HG02981 (cell line): ENCODE measurements at regions not wholly inside any gene's neighbourhood (a gene's known extent, or its start where the extent isn't known, plus 50 kb on each side); places are given as distances from the start of the nearest gene placed in this dataset.

Experiments
- ATAC-seq: cut with Tn5 transposase; IDR thresholded peaks from one replicate; pipeline ENCODE4 v1.9.1; 2021; ENCODE audit warnings: mild to moderate bottlenecking, moderate library complexity; ENCODE audit not compliant: unreplicated experiment

DNA sequence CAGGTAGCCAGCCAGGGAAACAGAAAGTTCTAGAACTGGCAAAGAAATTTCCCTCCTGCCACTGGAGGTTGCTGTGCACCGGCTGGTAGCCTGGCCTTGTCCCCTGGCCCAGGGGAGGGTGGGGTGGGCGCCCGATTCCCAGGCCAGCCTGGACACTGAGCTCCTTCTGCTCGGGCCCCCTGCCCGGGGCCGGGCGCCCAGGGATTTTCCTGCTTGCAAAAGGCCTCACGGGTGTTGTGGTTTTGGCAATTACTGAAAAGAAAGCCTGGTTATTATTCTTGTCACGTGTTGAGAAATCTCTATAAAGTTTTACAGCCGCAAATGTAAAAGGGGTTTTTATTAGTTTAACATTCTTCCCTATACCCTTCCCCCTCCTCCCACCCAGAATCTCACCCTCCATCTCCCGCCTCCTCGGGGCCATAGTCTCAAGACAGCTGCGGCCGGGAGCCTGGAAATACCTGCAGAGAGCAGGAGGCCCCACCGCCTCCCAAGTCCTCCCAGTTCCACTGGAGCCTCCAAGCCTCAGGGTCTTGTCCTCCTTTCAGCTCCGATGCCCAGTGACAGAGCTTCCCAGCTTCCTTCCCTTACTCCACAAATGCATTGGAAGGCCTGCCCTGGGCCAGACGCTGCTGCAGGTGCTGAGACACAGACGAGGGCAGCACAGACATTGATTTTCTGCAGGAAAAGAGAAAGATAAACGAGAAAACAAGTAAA is 1515.6 kb downstream of the TBC1D22A start:
- no peak for ATAC-seq

DNA sequence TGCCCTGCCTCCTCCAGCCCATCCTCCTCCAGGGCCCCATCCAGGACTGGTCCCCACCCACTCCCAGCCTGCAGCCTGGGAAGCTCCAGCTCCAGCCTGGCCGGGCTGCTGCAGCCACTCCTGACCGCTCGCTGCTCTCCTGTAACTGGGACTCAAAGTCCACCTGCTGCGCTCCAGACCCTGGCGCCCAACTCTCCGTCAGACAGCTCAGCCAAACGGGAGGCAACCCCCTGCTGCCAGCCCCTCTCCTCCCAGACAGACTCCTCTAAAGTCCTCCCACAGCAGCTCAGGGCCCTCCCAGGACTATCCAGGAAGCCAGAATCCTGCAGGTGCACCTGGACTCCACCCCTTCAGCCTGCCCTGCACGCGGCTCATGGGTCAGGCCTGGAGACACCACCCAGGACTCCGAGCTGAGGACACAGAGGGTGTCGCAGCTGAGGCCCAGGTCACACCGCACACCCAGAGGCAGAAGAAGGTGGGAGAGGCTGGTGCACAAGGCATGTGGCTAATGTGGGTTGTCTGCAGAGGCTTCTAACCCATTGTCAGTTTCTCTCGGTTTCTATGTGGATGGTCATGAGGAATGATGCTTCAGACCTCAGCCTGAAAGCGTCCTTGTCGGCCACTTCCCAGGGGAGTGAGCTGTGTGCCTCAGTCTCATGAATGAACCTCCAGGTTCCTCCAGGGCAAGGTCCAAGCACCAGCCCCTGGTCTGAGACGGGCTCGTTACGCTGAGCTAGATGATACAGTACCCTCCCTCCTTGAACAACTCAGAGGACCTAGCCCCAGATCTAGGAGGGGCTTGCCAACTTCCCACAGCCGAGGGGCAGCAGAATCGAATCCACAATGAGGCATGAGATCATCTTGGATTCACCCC is 1514.8 kb downstream of the TBC1D22A start:
- no peak for ATAC-seq

DNA sequence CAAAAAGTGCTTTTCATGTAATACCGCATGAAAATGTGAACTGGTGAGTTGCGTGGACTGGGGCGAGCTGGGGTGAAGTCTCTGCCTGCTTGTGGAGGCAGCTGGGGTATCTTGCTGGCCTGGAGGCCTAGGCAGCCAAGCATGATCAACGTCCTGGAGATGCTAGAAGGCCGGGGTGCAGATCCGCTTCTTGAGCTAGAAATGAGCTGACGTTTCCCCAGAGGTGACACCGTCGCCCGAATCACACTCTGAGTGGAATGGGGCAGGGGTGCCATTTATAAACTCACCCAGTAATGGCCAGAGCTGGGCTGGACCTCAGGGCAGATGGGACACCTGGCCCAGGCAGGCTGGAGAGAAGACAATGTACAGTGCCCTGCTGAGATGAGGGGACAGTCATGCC is 1513.0 kb downstream of the TBC1D22A start:
- no peak for ATAC-seq

DNA sequence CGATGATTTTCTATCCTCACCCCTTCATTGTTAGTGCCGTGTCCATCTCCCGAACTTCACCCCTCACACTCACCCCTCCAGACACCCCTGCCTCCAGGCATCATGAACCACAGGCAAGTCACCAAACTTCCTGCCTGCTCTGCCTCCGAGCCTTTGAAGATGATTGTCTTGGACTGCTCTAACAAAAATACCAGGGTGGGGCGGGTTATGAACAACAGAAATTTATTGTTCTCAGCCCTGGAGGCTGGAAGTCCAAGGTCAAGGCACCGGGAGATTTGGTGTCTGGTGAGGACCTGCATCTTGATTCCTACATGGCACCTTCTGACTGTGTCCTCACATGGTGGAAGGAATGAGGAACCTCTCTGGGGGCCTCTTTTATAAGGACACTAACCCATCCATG is 1508.3 kb downstream of the TBC1D22A start:
- ATAC-seq = no peak

DNA sequence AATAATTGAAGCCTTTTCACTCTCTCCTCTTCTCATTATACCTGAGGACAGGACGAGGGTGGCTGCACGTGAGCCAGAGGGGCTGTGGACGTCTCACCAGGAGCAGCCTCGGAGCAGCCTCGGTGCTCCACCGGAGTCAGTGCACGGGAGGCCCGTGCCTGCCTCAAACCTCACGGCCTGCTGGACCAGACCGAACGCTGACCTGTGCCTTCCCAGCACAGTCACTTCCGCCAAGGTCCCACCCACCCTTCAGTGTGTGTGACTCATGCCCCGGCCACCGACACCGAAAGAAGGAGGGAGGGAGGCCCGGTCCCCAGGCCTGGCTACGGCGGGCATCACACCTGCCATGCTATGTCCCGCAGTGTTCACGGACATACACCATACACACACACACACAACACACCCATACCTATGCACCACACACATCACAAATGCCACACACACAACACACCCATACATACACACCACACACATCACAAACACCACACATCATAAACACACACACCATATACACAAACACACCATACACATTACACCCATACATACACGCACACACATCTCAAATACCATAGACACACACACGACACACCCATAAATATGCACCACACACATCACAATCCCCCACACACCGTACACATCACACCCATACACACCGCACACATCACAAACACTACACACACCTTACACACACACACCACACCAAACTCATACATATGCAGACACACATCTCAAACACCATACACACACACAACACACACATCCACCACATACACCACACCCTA is 1506.5 kb downstream of the TBC1D22A start:
- ATAC-seq = no peak

DNA sequence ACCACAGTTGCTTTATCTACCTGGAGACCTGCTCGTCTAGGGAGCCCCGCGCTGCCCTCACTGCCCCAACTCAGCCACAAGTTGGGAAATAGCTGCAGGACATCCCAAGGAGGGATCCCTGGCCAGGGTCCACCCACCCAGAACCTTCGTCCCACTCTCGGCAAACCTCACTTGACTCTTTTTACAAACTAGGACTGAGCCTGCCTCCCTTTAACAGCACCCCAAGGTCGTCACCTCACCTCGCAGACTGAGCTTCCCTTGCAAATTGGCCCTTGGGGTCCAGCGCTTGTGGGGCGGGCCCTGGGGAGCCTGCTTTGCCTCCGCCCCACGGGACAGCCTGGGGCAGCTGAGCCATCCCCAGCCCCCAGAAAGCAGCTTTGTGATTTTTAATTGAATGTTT is 1505.8 kb downstream of the TBC1D22A start:
- no peak for ATAC-seq

DNA sequence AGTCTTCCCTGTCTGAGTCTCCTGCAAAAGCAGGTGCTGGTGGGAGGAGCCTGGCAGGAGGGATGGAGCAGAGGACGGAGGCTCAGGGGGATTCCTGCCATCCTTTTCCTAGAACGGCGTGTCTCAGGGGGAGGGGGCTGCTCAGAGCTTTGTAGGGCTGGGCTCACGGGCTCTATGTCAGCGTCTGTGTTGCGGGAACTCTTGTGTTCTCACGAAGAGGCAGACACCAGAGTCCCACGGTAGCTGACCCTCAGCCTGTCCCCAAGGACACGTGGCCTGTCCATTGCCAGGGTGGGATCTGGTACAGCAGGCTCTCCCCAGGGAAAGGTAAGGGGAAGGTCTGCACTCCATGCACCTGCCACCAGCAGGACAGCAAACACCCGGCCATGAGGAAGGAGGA is 1505.2 kb downstream of the TBC1D22A start:
- no peak for ATAC-seq

DNA sequence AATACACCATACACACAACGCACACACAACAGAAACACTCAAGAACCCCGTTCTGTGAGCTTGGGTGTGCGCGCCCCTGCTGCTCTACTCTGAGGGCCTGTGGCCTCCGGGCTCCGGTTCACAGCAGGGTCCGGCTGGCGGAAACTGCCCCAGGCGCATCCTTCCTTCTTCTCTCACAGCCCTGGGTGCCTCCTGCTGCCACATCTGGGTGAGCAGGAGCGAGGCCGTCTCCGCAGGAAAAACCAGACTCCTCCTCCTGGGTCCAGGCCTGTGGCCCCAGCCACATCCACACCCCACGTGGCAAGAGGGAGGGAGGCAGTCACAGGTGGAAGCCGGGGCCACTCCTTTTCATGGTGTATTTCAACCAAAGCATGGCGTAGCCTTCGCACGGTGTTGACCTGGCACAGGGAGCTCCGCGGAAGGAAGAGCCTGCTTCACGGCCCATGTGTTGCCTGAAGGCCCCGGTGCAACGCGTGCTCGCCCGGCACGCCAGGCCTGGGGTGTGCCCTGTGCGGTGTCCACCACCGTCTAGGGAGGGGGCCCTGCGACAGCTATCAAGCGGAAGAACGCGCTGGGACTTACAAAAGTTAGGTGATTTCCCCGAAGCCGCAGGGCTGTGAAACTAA is 1502.7 kb downstream of the TBC1D22A start:
- no peak for ATAC-seq

DNA sequence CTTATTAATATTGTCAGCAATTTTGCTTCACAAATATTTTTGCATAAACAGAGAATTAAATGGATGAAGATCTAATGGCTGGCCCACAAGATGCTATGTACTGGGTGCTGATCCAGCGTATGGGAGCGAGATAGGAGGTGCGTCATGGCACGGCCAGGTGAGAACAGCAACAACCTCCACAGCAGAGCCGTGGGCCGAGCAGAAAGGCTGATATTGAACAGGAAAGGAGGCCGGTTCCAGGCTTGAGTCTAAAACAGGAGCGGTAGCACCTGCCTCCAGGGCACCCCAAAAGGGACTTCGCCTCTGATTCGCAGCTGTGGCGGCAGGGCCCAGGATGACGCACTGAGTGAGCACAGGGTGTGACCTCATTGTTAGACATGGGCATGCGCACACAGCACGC is 1502.1 kb downstream of the TBC1D22A start:
- no peak for ATAC-seq

DNA sequence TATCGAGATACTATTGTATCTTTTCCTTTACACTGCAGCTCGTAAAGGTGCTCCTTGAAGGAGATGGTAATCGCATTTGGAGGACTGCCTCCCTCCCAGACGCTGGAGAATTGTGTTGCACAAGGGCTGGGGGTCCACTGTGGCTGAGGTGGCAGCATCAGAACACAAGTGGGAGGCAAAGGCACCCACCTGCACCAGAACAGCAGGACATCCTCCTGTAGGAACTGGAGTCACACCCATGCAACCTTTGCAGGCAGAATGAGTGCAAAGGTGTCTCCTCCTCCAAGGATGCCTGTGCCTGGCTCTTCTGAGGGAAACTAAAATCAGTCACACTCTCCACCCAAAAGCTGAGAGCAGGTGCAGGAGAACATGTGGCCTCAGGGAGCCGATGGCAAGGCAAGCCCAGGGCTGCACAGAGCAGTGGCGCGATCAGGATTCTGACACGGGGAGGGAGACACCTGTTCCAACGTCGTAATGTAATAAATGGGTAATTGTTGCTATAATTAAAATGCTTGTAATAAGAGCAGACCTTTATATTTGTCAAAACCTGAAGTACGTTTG is 1501.4 kb downstream of the TBC1D22A start:
- no peak for ATAC-seq

DNA sequence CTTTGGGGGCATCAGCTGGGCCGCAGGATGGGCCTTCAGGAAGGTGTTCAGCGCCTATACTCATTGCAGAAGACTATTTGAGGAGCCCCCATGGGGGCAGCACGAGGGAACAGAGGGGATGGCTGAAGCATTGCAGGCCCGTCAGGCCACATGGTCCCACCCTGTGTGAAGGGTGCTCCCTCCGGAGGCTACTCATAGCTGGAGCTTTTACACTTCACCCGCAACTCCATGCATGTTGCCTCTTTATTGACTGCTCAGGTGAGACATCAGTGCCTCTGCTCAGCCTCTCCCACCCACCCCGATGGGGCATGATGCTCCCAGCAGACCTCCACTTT is 1500.9 kb downstream of the TBC1D22A start:
- no peak for ATAC-seq

DNA sequence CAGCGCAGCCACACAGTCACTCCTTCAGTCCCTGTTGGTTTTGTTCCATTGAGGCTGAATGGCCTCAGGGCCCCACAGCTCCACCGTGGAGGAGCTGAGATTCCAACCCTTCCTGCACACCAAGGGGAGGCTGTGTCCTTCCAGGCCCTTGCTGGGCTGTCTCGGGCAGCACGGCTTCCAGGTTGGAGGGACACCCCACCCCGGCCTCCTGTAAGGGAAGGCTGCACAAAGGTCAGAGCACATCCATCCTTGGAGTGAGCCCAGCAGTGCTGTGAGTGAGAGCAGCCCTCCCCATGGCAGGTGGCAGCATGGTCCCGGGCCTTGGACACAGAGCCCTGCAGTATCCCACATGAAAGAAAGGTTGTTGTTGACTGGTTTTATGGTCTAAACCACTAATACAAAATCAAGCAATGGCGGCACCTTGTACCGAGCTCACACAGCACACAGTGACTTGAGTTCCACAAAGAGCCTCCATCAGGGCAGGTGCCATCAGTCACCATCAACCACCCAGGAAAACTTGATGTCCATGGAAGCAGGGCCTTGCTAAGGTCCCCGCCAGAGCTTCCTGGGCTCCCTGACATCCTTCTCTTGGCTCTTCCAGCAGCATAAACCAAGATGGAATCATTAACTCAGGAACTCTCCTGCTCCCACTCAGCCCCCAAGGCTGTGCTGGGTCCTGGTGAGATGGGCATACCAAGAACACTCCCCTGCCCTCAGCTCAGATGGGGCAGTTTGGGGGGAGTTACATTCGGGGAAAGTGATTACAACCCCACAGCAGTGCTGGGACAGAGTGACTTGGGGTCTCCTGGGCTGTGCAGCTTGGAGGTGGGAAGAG is 1500.4 kb downstream of the TBC1D22A start:
- no peak for ATAC-seq

DNA sequence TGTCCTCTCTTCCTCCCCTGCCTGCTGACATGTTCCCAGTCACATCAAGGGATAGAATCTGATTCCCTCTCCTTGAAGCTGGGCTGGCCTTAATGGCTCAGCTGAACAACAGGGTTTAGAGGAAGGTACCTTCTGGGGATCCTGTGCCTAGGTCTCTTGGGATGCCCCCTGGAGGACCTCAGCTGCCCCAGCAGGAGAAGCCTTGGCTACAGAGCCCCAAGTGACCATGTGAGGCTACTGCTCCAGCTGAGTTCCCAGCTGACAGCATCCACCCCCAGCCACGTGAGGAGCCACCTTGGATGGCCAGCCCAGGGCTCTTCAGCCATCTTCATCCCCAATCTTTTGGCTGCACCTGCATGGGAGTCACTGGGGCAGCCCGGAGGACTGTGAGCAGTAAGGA is 1499.3 kb downstream of the TBC1D22A start:
- ATAC-seq = no peak

DNA sequence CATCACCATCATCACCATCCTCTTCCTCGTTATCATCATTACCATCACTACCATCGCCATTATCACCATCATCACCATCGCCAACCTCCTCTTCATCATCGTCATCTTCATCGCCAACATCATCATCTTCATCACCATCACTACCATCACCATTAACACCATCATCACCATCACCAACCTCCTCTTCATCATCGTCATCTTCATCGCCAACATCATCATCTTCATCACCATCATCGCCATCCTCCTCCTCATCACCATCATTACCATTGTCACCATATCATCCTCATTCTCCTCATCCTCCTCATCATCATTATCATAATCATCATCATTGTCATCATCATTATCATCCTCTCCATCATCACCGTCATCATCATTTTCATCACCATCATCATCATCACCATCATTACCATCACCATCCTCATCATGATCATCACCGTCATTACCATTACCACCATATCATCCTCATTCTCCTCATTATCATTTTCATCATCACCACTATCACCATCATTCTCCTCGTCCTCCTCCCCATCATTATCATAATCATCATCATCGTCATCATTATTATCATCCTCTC is 1498.7 kb downstream of the TBC1D22A start:
- no peak for ATAC-seq

DNA sequence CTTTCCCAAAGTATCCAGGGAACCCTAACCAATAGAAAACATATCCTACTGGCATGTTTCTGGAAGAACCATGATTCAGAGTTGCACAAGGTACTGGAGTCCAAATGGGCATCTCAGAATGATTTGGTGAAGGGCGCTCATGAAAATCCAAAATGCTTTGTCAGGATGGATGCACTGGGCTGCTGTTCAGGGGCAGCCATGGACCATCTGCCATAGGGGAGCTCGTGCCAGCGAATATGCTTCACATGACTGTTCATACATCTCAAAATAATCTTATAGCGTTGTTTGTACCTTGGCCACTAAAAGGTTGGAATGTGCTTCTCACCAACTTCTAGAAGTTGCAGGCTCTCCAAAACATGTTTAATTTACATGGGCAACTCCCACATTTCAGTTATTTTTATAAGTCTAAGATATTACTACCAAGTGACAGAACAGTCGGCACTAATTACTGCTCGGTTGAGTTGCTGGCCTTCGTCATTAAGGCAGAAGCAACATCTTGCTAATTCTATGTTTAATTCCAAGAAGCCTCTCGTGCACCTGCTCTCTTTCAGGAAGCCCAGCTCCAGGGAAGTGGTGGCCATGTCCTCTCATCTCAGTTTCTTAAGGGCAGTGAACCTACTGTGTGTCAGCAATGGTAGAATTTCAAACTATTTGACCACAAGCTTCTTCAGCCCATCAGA is 1497.7 kb downstream of the TBC1D22A start:
- no peak for ATAC-seq

DNA sequence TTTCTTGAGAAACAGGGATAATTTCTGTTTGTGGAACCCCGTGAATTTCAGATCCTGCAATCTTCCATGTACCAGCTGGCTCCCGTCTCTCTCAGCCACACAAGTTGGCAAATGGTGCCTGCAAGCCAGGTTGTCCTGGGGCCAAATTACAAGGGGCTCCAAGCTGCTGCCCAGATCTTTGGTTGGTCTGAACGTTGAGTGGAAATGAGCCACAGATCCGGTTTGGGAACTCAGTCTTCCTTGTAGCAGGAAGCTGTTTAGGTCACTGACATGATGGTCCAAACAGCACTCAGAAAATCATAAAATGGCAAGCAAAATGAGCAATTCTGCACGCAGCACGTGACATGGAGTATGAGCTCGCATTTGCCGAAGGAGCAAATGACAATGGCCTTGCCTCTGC is 1496.4 kb downstream of the TBC1D22A start:
- ATAC-seq = no peak

DNA sequence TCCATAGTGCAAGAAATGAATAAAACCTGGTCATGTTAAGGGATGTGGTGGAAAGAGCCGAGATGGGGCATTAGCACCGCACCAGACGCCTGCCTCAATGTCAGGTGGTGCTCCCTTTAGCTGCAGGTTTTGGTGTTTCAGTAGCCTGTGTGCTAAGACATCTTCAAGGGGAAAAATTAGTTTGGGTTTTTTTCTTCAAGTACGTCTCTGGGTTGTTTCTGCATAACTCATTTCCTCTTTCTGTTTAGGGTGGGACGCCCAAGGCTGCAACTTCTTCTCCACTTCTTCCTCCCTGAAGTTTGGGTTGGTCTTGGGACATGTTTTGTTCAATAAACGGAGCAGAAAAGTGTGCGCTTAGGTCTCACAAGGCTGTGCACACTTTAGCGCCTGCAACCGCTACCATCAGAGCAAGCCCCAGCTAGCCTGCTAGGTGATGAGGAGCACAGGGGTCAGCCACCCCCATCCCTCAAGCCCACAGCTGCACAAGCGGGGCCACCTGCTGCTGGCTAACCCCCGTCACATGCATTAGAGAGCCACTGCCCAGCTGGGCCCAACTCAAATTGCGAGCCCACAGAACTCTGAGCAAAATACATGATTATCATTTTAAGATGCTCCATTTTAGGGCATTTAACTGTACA is 1495.7 kb downstream of the TBC1D22A start:
- ATAC-seq = no peak

DNA sequence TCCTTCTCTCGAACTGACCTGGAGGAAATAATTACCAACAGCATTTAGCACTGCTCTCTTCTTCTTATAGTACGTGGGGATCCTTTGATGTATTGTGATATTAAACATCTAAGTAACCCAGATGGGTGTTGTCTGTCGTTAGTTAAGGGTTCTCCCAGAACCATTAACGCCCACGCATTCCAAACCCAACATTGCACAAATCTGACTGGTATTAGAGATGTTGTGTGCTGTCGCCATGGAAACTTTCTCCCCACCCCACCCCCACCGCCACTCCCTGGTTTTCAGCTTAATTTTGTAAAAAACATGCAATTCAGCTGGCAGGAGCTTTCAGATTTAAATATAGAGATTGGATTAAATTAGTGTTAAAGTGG is 1495.2 kb downstream of the TBC1D22A start:
- no peak for ATAC-seq
